ENCODE measurements at regions not wholly inside any gene's neighbourhood (a gene's known extent, or its start where the extent isn't known, plus 50 kb on each side); places are given as distances from the start of the nearest gene placed in this dataset.

- no peak for DNase-seq
Observed at GRCh38 chr2:8623958-8624591, 57.8 kb upstream of the ID2 start.

- DNase-seq: no peak
Observed at GRCh38 chr2:8624855-8625398, 56.9 kb upstream of the ID2 start.

GRCh38 chr2:8625399-8626300 lies 56.2 kb upstream of the ID2 start:
- DNase-seq: no peak

- no peak for DNase-seq
Observed at GRCh38 chr2:8626572-8626971, 55.3 kb upstream of the ID2 start.

- DNase-seq: no peak
Observed at GRCh38 chr2:8627019-8627691, 54.7 kb upstream of the ID2 start.

- peak in 5 of 51 donors; percentile 13 to 53 (median 15) for DNase-seq
Observed at GRCh38 chr2:8627692-8628085, 54.2 kb upstream of the ID2 start.

- no peak for DNase-seq
Observed at GRCh38 chr2:8628179-8628865, 53.5 kb upstream of the ID2 start.

GRCh38 chr2:8628866-8629209 lies 53.0 kb upstream of the ID2 start:
- DNase-seq: no peak

- no peak for DNase-seq
Observed at GRCh38 chr2:8629402-8629801, 52.5 kb upstream of the ID2 start.

- no peak for DNase-seq
Observed at GRCh38 chr2:8630676-8631464, 51.0 kb upstream of the ID2 start.

GRCh38 chr2:8631465-8632005 lies 50.3 kb upstream of the ID2 start:
- no peak for DNase-seq

Data from hypothalamus (tissue), 51 donors.